Esophagus muscularis mucosa (tissue), 4 donors: ENCODE measurements at regions not wholly inside any gene's neighbourhood (a gene's known extent, or its start where the extent isn't known, plus 50 kb on each side); places are given as distances from the start of the nearest gene placed in this dataset.

Source experiments
- EP300 ChIP-seq: sonication (generic); formaldehyde crosslinking; IDR thresholded peaks from one replicate; pipeline ENCODE4 v1.6.1; 2017; ENCODE audit warnings: antibody characterized with exemption
- POLR2A ChIP-seq: fragments of 450-650 bp; IDR thresholded peaks from one replicate; pipeline ENCODE4 v1.6.1; 2017; ENCODE audit warnings: antibody characterized with exemption, moderate library complexity, mild to moderate bottlenecking, low read depth
- POLR2AphosphoS5 ChIP-seq, 2 donors: sonication (generic); formaldehyde crosslinking; IDR thresholded peaks; one replicate each; pipeline ENCODE4 v1.6.1; 2017; ENCODE audit warnings: antibody characterized with exemption in 2 of 2
- TF ChIP-seq, protein P1 (sequence below), 3 experiments: fragments of 200-600 bp in 2 of 3; fragments of 450-650 bp in 1 of 3; sonication (generic) in 2 of 3; IDR thresholded peaks; one replicate each; pipeline ENCODE4 v1.5.1; 2017 to 2019; ENCODE audit warnings: antibody characterized with exemption in 3 of 3, mild to moderate bottlenecking in 2 of 3, moderate library complexity in 1 of 3

DNA sequence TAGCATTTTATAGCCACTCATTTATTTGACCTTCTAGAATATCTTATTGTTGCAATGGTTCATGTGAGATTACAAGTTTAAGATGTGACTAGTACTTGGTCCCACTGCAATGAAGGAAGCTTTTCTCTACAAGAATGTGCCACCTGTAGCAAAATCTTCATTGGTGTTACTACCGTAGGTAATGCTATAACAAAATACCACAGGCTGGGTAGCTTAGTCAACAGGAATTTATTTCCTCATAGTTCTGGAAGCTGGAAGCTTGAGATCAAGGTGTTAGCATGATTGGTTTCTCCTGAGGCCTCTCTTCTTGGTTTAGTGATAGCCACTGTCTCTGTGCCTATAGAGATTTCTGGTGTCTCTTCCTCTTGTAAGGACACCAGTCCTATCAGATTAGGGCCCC, 441.0 kb downstream of the GPM6A start:
- TF ChIP-seq, protein P1, sequence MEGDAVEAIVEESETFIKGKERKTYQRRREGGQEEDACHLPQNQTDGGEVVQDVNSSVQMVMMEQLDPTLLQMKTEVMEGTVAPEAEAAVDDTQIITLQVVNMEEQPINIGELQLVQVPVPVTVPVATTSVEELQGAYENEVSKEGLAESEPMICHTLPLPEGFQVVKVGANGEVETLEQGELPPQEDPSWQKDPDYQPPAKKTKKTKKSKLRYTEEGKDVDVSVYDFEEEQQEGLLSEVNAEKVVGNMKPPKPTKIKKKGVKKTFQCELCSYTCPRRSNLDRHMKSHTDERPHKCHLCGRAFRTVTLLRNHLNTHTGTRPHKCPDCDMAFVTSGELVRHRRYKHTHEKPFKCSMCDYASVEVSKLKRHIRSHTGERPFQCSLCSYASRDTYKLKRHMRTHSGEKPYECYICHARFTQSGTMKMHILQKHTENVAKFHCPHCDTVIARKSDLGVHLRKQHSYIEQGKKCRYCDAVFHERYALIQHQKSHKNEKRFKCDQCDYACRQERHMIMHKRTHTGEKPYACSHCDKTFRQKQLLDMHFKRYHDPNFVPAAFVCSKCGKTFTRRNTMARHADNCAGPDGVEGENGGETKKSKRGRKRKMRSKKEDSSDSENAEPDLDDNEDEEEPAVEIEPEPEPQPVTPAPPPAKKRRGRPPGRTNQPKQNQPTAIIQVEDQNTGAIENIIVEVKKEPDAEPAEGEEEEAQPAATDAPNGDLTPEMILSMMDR (IDR thresholded peaks at IDR 0.05): no peak
- no peak for TF ChIP-seq POLR2AphosphoS5 (IDR thresholded peaks at IDR 0.05)
- no peak for TF ChIP-seq POLR2A
- TF ChIP-seq EP300: no peak
